Thymus (tissue), 11 donors: ENCODE measurements at regions not wholly inside any gene's neighbourhood (a gene's known extent, or its start where the extent isn't known, plus 50 kb on each side); places are given as distances from the start of the nearest gene placed in this dataset.
A peak's percentile ranks its signal among the peaks of the same experiment; 100 is the strongest.

Experiments used
- DNase-seq, 9 donors: peaks; one replicate each; pipeline ENCODE4 v3.0.0-alpha.2; 2013; ENCODE audit warnings: low spot score in 9 of 9, low read depth in 6 of 9, missing footprints in 1 of 9
- H3K27ac ChIP-seq, 2 donors: one replicate each; pipeline ENCODE4 v1.5.1; 2013; ENCODE audit warnings: control low read depth in 1 of 2, low read depth in 1 of 2, low read length in 1 of 2, mild to moderate bottlenecking in 1 of 2, moderate library complexity in 1 of 2
- H3K27me3 ChIP-seq, 2 donors: one replicate each; pipeline ENCODE4 v1.5.1; 2013; ENCODE audit warnings: low read length in 1 of 2; ENCODE audit not compliant: control insufficient read depth in 2 of 2, insufficient read depth in 1 of 2
- H3K36me3 ChIP-seq, 2 donors: one replicate each; pipeline ENCODE4 v1.5.1; 2013; ENCODE audit warnings: low read length in 1 of 2, mild to moderate bottlenecking in 1 of 2, moderate library complexity in 1 of 2; ENCODE audit not compliant: control insufficient read depth in 2 of 2, insufficient read depth in 2 of 2
- H3K4me1 ChIP-seq, 2 donors: one replicate each; pipeline ENCODE4 v1.5.1; 2013; ENCODE audit warnings: low read length in 2 of 2; ENCODE audit not compliant: control insufficient read depth in 2 of 2, insufficient read depth in 2 of 2
- H3K4me3 ChIP-seq, 2 donors: one replicate each; pipeline ENCODE4 v1.5.1; 2013; ENCODE audit warnings: low read length in 2 of 2, control low read depth in 1 of 2, mild to moderate bottlenecking in 1 of 2
- H3K9me3 ChIP-seq, 2 donors: one replicate each; pipeline ENCODE4 v1.5.1; 2013; ENCODE audit warnings: low read length in 1 of 2, mild to moderate bottlenecking in 1 of 2; ENCODE audit not compliant: control insufficient read depth in 2 of 2, insufficient read depth in 1 of 2
- WGBS: extraction: QIAGEN DNeasy Blood & Tissue Kit; methylation state at CpG from one replicate; pipeline ENCODE4 v1.1.7; 2013; 5-methylcytosine and 5-hydroxymethylcytosine counted together
- donor health status: healthy.

DNA sequence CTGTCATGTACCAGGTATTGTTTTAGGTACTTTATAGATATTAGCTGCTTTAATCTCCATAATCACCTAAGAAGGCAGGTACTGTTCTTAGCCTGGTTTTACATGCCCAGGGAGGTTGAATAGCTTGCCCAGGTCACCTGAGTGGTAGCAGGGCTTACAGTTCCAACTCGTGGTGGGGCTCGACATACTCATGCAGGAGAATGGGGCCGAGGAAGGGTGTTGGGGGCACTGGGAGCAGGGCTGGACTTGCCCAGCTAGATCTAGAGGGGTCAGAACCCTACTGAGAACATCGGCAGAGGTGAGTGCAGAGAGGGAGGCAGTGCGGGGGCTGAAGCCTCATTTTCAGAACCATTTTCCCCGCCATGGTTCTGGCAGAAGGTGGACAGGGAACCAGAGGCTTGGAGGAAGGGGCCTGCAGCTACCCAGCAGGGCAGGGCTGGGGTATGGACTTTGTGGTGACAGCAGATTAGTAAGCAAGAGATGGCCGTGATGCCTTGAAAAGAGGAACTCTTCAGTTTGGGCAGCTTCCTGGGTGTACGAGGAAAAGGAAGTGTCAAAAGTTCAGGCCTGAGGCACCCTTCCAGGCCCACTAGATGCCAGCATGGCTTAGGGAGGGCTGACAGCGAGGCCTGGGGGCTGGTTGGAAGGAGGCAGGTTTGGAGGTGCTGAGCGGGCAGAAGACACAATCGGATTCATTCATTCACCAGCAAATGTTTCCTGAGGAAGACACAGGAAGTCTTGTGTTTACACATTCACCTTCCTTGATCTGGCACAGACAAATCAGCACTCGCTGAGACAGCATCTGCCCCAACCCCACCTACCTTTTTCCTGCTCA, 54.7 kb upstream of the LYVE1 start:
- DNase-seq = peak in 4 of 9 donors; percentile 50 to 76 (median 54)
- Histone ChIP-seq H3K4me3 (no peak overlapping the region), H3K9me3 (no peaks in the 10 kb centered on the region), H3K4me1 (peaks cover 10 to 24% of the 10 kb centered on the region in 2 donors), H3K27me3 (no peaks in the 10 kb centered on the region), H3K27ac (peak overlapping the region; percentile 53 to 55), H3K36me3 (no peaks in the 10 kb centered on the region)
- WGBS = 62% methylated on average over 12 of the region's 12 CpGs

DNA sequence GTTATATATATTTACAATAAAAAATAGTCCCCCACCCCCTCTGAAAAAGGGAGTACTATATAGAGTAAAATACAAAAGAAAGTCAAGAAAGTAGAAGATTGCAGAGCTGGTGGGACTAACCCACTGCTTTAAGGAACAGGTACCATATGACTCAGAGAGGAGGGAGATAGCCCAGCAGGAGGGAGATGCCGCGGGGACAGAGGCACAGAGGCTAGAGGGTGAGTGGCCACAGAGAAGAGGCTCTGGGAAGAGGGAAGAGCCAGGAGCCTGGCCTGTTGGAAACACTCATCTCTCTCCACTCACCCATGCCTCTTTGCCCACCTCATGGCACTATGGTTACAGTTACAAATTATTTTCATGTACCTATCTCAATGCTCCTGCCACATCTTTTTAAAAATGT, 53.6 kb upstream of the LYVE1 start:
- WGBS = 97% methylated on average over 2 of the region's 2 CpGs
- Histone ChIP-seq H3K9me3 (no peaks in the 10 kb centered on the region), H3K36me3 (no peaks in the 10 kb centered on the region), H3K27ac (no peak overlapping the region), H3K4me1 (peaks cover 8 to 19% of the 10 kb centered on the region in 2 donors), H3K27me3 (no peaks in the 10 kb centered on the region), H3K4me3 (no peak overlapping the region)
- no peak for DNase-seq

DNA sequence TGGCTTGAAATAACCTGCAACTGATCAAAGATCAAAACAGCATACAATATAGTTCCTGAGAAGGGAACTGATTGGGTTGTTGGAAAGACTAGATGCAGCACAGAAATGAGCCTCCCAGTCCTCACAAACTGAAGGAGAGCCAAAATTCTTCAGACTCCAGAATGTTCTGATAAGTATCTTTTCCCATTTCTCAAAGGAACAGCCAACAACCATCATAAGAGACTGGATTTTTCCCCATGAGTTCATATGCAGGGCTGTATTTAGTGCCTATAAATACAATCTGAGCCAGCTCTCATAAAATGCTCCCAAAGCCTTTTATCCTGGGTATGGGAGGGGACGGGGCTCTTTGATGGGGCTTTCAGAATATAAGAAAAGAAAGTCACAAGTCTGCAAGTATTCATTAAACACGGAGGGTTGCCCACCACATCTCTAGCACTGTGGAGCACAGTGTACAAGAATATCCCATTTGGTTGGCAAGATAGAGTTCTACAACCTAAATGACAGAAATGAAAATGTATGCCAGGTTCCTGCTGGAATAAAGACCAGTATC, 50.7 kb upstream of the LYVE1 start:
- Histone ChIP-seq H3K27ac (no peak overlapping the region), H3K36me3 (no peaks in the 10 kb centered on the region), H3K4me3 (no peak overlapping the region), H3K27me3 (no peaks in the 10 kb centered on the region), H3K9me3 (no peaks in the 10 kb centered on the region), H3K4me1 (peaks cover 7 to 14% of the 10 kb centered on the region in 2 donors)
- DNase-seq = no peak
- WGBS = 94% methylated on average over 2 of the region's 2 CpGs

DNA sequence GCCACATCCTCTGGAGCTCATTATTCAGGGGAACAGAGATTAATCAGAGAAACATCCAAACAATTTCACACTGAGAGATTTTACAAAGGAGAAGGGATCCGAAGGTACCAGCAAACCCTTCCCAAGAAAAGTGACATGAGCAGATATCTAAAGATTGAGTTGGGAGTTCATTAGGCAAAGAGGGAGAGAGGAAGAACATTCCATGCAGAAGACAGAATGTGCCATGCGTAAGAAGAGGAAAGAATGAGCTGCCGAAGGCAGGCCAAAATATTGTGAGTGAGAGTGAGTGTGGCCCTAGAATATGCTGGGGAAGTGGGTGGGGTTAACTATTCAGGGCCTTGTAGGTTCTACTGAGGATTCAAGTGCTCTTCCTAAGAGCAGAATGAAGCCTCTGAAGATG, 50.0 kb upstream of the LYVE1 start:
- Histone ChIP-seq H3K4me3 (no peak overlapping the region), H3K27me3 (no peaks in the 10 kb centered on the region), H3K9me3 (no peaks in the 10 kb centered on the region), H3K36me3 (no peaks in the 10 kb centered on the region), H3K27ac (no peak overlapping the region), H3K4me1 (peaks cover 0 to 7% of the 10 kb centered on the region in 2 donors)
- DNase-seq = no peak
- 99% methylated on average over 3 of the region's 3 CpGs for WGBS
